Nephron (organoid): ENCODE measurements at regions not wholly inside any gene's neighbourhood (a gene's known extent, or its start where the extent isn't known, plus 50 kb on each side); places are given as distances from the start of the nearest gene placed in this dataset.

Experiments
- H3K27ac Mint-ChIP-seq, 3 experiments: 2 replicates each; pipeline ENCODE4 v1.8.0; 2020; ENCODE audit warnings: mixed read lengths in 3 of 3, mild to moderate bottlenecking in 2 of 3, moderate library complexity in 1 of 3
- H3K27me3 Mint-ChIP-seq: 2 replicates; pipeline ENCODE4 v1.8.0; 2021; ENCODE audit warnings: low read depth, mild to moderate bottlenecking, moderate library complexity, mixed read lengths
- H3K36me3 Mint-ChIP-seq: 2 replicates; pipeline ENCODE4 v1.8.0; 2020; ENCODE audit warnings: low read depth, mixed read lengths
- H3K4me1 Mint-ChIP-seq: 2 replicates; pipeline ENCODE4 v1.8.0; 2020; ENCODE audit warnings: mixed read lengths
- H3K4me3 Mint-ChIP-seq, 3 experiments: 2 replicates each; pipeline ENCODE4 v1.8.0; 2020; ENCODE audit warnings: mild to moderate bottlenecking in 3 of 3, mixed read lengths in 3 of 3, moderate library complexity in 2 of 3
- H3K9me3 Mint-ChIP-seq: 2 replicates; pipeline ENCODE4 v1.8.0; 2020; ENCODE audit warnings: mixed read lengths
- CTCF ChIP-seq, 3 experiments: fragments of 200-600 bp; sonication (generic); IDR thresholded peaks; one replicate each; pipeline ENCODE4 v1.5.0; 2021; ENCODE audit warnings: antibody characterized with exemption in 3 of 3; ENCODE audit not compliant: unreplicated experiment in 3 of 3

- Mint-ChIP-seq H3K4me1 (peaks cover 30% of the 10 kb centered on the region), H3K36me3 (peaks cover 8% of the 10 kb centered on the region), H3K27ac (peak overlapping the region; percentile 35 to 60 (median 48)), H3K9me3 (no peaks in the 10 kb centered on the region), H3K27me3 (peaks cover 6% of the 10 kb centered on the region), H3K4me3 (no peak overlapping the region)
- TF ChIP-seq CTCF (IDR thresholded peaks at IDR 0.05; ENCODE audit: unreplicated experiment in 3 of 3): no peak
Measured at GRCh38 chr6:150747155-150747554, 118.3 kb upstream of the MTHFD1L start.

- no peak for TF ChIP-seq CTCF (IDR thresholded peaks at IDR 0.05; ENCODE audit: unreplicated experiment in 3 of 3)
- no peaks in the 10 kb centered on the region for H3K9me3 Mint-ChIP-seq
- H3K4me1 Mint-ChIP-seq: peaks cover 48% of the 10 kb centered on the region
- H3K27me3 Mint-ChIP-seq: peaks cover 7% of the 10 kb centered on the region
- H3K27ac Mint-ChIP-seq: peak overlapping the region in 1 of 3 experiments; percentile 51
- no peak overlapping the region for H3K4me3 Mint-ChIP-seq
- no peaks in the 10 kb centered on the region for H3K36me3 Mint-ChIP-seq
Measured at GRCh38 chr6:150749091-150749670, 116.3 kb upstream of the MTHFD1L start.

- H3K27ac Mint-ChIP-seq: peak overlapping the region; percentile 24 to 76 (median 69)
- H3K27me3 Mint-ChIP-seq: peaks cover 3% of the 10 kb centered on the region
- no peaks in the 10 kb centered on the region for H3K9me3 Mint-ChIP-seq
- H3K36me3 Mint-ChIP-seq: no peaks in the 10 kb centered on the region
- no peak overlapping the region for H3K4me3 Mint-ChIP-seq
- H3K4me1 Mint-ChIP-seq: peaks cover 48% of the 10 kb centered on the region
- TF ChIP-seq CTCF (IDR thresholded peaks at IDR 0.05; ENCODE audit: unreplicated experiment in 3 of 3): no peak
Measured at GRCh38 chr6:150751296-150751695, 114.2 kb upstream of the MTHFD1L start.

- TF ChIP-seq CTCF (IDR thresholded peaks at IDR 0.05; ENCODE audit: unreplicated experiment in 3 of 3): no peak
- H3K27ac Mint-ChIP-seq: peak overlapping the region; percentile 71 to 97 (median 83)
- H3K9me3 Mint-ChIP-seq: no peaks in the 10 kb centered on the region
- no peaks in the 10 kb centered on the region for H3K36me3 Mint-ChIP-seq
- peaks cover 3% of the 10 kb centered on the region for H3K27me3 Mint-ChIP-seq
- H3K4me1 Mint-ChIP-seq: peaks cover 45% of the 10 kb centered on the region
- peak overlapping the region; percentile 9 to 45 (median 34) for H3K4me3 Mint-ChIP-seq
Measured at GRCh38 chr6:150752409-150752808, 113.1 kb upstream of the MTHFD1L start.

- Mint-ChIP-seq H3K27me3 (peaks cover 3% of the 10 kb centered on the region), H3K27ac (peak overlapping the region; percentile 83 to 98 (median 97)), H3K4me1 (peaks cover 45% of the 10 kb centered on the region), H3K9me3 (no peaks in the 10 kb centered on the region), H3K4me3 (peak overlapping the region; percentile 13 to 59 (median 48)), H3K36me3 (no peaks in the 10 kb centered on the region)
- no peak for TF ChIP-seq CTCF (IDR thresholded peaks at IDR 0.05; ENCODE audit: unreplicated experiment in 3 of 3)
Measured at GRCh38 chr6:150753371-150754064, 112.0 kb upstream of the MTHFD1L start.

- Mint-ChIP-seq H3K36me3 (no peaks in the 10 kb centered on the region), H3K9me3 (no peaks in the 10 kb centered on the region), H3K4me1 (peaks cover 47% of the 10 kb centered on the region), H3K27ac (peak overlapping the region; percentile 72 to 78 (median 77)), H3K4me3 (no peak overlapping the region), H3K27me3 (peaks cover 3% of the 10 kb centered on the region)
- no peak for TF ChIP-seq CTCF (IDR thresholded peaks at IDR 0.05; ENCODE audit: unreplicated experiment in 3 of 3)
Measured at GRCh38 chr6:150755042-150755441, 110.5 kb upstream of the MTHFD1L start.
